H9 (cell line): ENCODE measurements at regions not wholly inside any gene's neighbourhood (a gene's known extent, or its start where the extent isn't known, plus 50 kb on each side); places are given as distances from the start of the nearest gene placed in this dataset.

ENCODE experiments used
- DNase-seq: peaks from one replicate; pipeline ENCODE4 v3.0.0-alpha.2; 2017
- H2AFZ ChIP-seq: one replicate; pipeline ENCODE4 v1.6.1; 2013; ENCODE audit warnings: mild to moderate bottlenecking, low read length, control low read depth, moderate library complexity
- H2AK5ac ChIP-seq: 2 replicates; pipeline ENCODE4 v1.6.1; 2013; ENCODE audit warnings: low read length, control low read depth, mixed read lengths; ENCODE audit not compliant: insufficient read length
- H2BK120ac ChIP-seq: one replicate; pipeline ENCODE4 v1.6.1; 2013; ENCODE audit warnings: low read depth, mild to moderate bottlenecking, low read length, control low read depth, inconsistent platforms; ENCODE audit not compliant: poor library complexity, severe bottlenecking
- H2BK12ac ChIP-seq: 2 replicates; pipeline ENCODE4 v1.6.1; 2013; ENCODE audit warnings: low read length, control low read depth, mixed read lengths, low read depth; ENCODE audit not compliant: insufficient read length
- H2BK15ac ChIP-seq: 2 replicates; pipeline ENCODE4 v1.6.1; 2013; ENCODE audit warnings: low read depth, low read length, control low read depth
- H2BK20ac ChIP-seq: one replicate; pipeline ENCODE4 v1.6.1; 2013; ENCODE audit warnings: low read depth, mild to moderate bottlenecking, low read length, control low read depth, inconsistent platforms; ENCODE audit not compliant: poor library complexity, severe bottlenecking
- H2BK5ac ChIP-seq: 2 replicates; pipeline ENCODE4 v1.6.1; 2013; ENCODE audit warnings: low read length, control low read depth, mixed read lengths; ENCODE audit not compliant: insufficient read length
- H3K14ac ChIP-seq: 2 replicates; pipeline ENCODE4 v1.6.1; 2013; ENCODE audit warnings: low read length, control low read depth; ENCODE audit not compliant: insufficient read depth
- H3K18ac ChIP-seq: 2 replicates; pipeline ENCODE4 v1.6.1; 2013; ENCODE audit warnings: low read depth, mild to moderate bottlenecking, mixed read lengths, low read length, control low read depth; ENCODE audit not compliant: insufficient read length
- H3K23ac ChIP-seq: 2 replicates; pipeline ENCODE4 v1.6.1; 2013; ENCODE audit warnings: low read length, control low read depth, mixed read lengths, low read depth; ENCODE audit not compliant: insufficient read length
- H3K23me2 ChIP-seq: 2 replicates; pipeline ENCODE4 v1.6.1; 2013; ENCODE audit warnings: low read depth, mild to moderate bottlenecking, mixed read lengths, low read length, control low read depth; ENCODE audit not compliant: insufficient read length, poor library complexity, severe bottlenecking
- H3K27ac ChIP-seq: 2 replicates; pipeline ENCODE4 v1.5.1; 2013; ENCODE audit warnings: low read length, control low read depth, mixed read lengths, low read depth; ENCODE audit not compliant: insufficient read length
- H3K27me3 ChIP-seq: 2 replicates; pipeline ENCODE4 v1.6.1; 2013; ENCODE audit warnings: low read length, control low read depth, inconsistent platforms; ENCODE audit not compliant: insufficient read depth
- H3K4ac ChIP-seq: 2 replicates; pipeline ENCODE4 v1.6.1; 2013; ENCODE audit warnings: low read depth, mild to moderate bottlenecking, control low read depth, inconsistent platforms, low read length, moderate library complexity
- H3K4me1 ChIP-seq: 2 replicates; pipeline ENCODE4 v1.6.1; 2013; ENCODE audit warnings: low read length, control low read depth, inconsistent platforms; ENCODE audit not compliant: insufficient read depth
- H3K4me2 ChIP-seq: 2 replicates; pipeline ENCODE4 v1.6.1; 2013; ENCODE audit warnings: low read length, control low read depth, mixed read lengths; ENCODE audit not compliant: insufficient read length, insufficient read depth
- H3K56ac ChIP-seq: 2 replicates; pipeline ENCODE4 v1.6.1; 2013; ENCODE audit warnings: low read depth, mild to moderate bottlenecking, mixed read lengths, low read length, control low read depth; ENCODE audit not compliant: insufficient read length
- H3K79me1 ChIP-seq: 2 replicates; pipeline ENCODE4 v1.6.1; 2013; ENCODE audit warnings: low read depth, mild to moderate bottlenecking, moderate library complexity, low read length, control low read depth, inconsistent platforms; ENCODE audit not compliant: insufficient read depth, poor library complexity, severe bottlenecking
- H3K79me2 ChIP-seq: 2 replicates; pipeline ENCODE4 v1.6.1; 2013; ENCODE audit warnings: low read length, control low read depth, inconsistent platforms; ENCODE audit not compliant: insufficient read depth
- H3K9ac ChIP-seq: 2 replicates; pipeline ENCODE4 v1.6.1; 2013; ENCODE audit warnings: low read length, control low read depth, mixed read lengths; ENCODE audit not compliant: insufficient read length; ENCODE audit errors: extremely low read depth
- H3K9me3 ChIP-seq: one replicate; pipeline ENCODE4 v1.6.1; 2013; ENCODE audit warnings: low read depth, low read length, inconsistent platforms; ENCODE audit not compliant: control insufficient read depth
- H3T11ph ChIP-seq: one replicate; pipeline ENCODE4 v1.6.1; 2013; ENCODE audit warnings: mild to moderate bottlenecking, low read length, control low read depth, inconsistent platforms
- H4K20me1 ChIP-seq: one replicate; pipeline ENCODE4 v1.6.1; 2013; ENCODE audit not compliant: control insufficient read depth, insufficient read length, insufficient read depth
- H4K5ac ChIP-seq: 2 replicates; pipeline ENCODE4 v1.6.1; 2013; ENCODE audit warnings: low read depth, mild to moderate bottlenecking, mixed read lengths, low read length, control low read depth; ENCODE audit not compliant: insufficient read length
- H4K8ac ChIP-seq: replicated peaks from 2 replicates; pipeline ENCODE4 v1.6.1; 2013; ENCODE audit warnings: low read length, control low read depth, mixed read lengths, low read depth; ENCODE audit not compliant: insufficient read length
- H4K91ac ChIP-seq: 2 replicates; pipeline ENCODE4 v1.6.1; 2013; ENCODE audit warnings: low read depth, mild to moderate bottlenecking, moderate library complexity, mixed read lengths, low read length, control low read depth; ENCODE audit not compliant: insufficient read length
- H3K27ac Mint-ChIP-seq, 3 experiments: 2 replicates in 2 of 3; 3 replicates in 1 of 3; pipeline ENCODE4 v1.8.0; 2020 to 2021; ENCODE audit warnings: mixed read lengths in 3 of 3, mild to moderate bottlenecking in 1 of 3, moderate library complexity in 1 of 3
- H3K27me3 Mint-ChIP-seq: 2 replicates; pipeline ENCODE4 v1.8.0; 2021; ENCODE audit warnings: low read depth, mild to moderate bottlenecking, moderate library complexity, mixed read lengths
- H3K36me3 Mint-ChIP-seq, 3 experiments: 2 replicates in 2 of 3; 3 replicates in 1 of 3; pipeline ENCODE4 v1.8.0; 2020 to 2021; ENCODE audit warnings: low read depth in 3 of 3, mixed read lengths in 3 of 3; ENCODE audit not compliant: insufficient read depth in 1 of 3
- H3K4me1 Mint-ChIP-seq, 2 experiments: 2 replicates each; pipeline ENCODE4 v1.8.0; 2020; ENCODE audit warnings: mixed read lengths in 2 of 2
- H3K4me3 Mint-ChIP-seq, 2 experiments: 2 replicates in 1 of 2; 3 replicates in 1 of 2; pipeline ENCODE4 v1.8.0; 2020 to 2021; ENCODE audit warnings: mild to moderate bottlenecking in 2 of 2, mixed read lengths in 2 of 2, moderate library complexity in 1 of 2
- H3K9me3 Mint-ChIP-seq, 2 experiments: 2 replicates in 1 of 2; 3 replicates in 1 of 2; pipeline ENCODE4 v1.8.0; 2020; ENCODE audit warnings: mild to moderate bottlenecking in 2 of 2, mixed read lengths in 2 of 2, moderate library complexity in 1 of 2
- WGBS: extraction: QIAGEN DNeasy Blood & Tissue Kit; methylation state at CpG from one replicate; pipeline ENCODE4 v1.1.7; 2013; ENCODE audit warnings: missing lambda C conversion rate, low lambda C conversion rate, mixed read lengths; ENCODE audit not compliant: insufficient read length; ENCODE audit errors: extremely low coverage; 5-methylcytosine and 5-hydroxymethylcytosine counted together
- TF ChIP-seq, protein P1 (sequence below): fragments of 200-600 bp; sonication (generic); conservative IDR thresholded peaks from 3 replicates; pipeline ENCODE4 v1.8.0; 2021; ENCODE audit warnings: antibody characterized with exemption, mild to moderate bottlenecking

DNA sequence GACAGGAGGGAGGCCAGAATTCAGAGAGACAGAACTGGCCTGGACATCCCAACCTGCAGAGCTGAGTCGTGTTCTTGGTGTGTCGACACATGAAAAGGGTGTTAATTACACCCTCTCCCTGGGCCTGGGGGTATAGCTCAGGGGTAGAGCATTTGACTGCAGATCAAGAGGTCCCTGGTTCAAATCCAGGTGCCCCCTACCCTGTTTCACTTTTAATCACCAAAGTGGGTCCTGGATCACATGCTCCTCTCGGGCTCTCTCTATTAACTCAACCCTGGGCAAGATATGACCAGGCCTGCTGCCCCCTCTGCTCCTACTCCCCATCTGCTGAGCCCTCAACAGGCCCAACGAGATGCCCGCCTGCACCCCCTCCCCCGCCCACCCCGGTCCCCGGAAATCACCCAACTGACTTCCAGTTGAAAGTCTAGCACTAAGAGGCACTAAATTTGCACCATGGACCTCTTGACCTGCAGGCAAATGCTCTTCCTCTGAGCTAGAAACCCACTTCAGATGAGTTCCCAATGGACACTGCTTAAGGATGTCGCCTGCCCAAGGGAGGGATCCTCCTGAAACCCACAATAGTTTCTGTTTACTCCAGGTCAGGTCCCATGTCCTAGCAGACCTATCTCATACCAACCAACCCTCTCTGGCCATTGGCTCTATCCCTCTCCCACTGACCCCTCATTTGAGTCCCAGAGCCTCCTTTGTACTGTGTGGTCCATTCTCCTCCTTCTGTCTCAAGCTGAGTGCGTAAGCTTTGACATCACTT lies 137.6 kb downstream of the ZNF467 start:
- Histone ChIP-seq H3K56ac (no peak overlapping the region), H3K4me2 (no peak overlapping the region), H3K79me1 (no peaks in the 10 kb centered on the region), H4K91ac (no peak overlapping the region), H3K18ac (no peak overlapping the region), H3T11ph (no peak overlapping the region), H4K5ac (no peak overlapping the region), H2AFZ (no peak overlapping the region), H3K4ac (no peak overlapping the region), H4K20me1 (no peaks in the 10 kb centered on the region), H2BK5ac (no peak overlapping the region), H2AK5ac (no peak overlapping the region), H2BK15ac (no peak overlapping the region), H3K23ac (no peak overlapping the region), H3K9me3 (no peaks in the 10 kb centered on the region), H3K9ac (no peak overlapping the region), H3K23me2 (no peaks in the 10 kb centered on the region), H3K27ac (no peak overlapping the region), H3K27me3 (0 out of 2 replicates have a peak, but pooled peaks cover 2% of the 10 kb centered on the region), H2BK12ac (no peak overlapping the region), H3K4me1 (no peaks in the 10 kb centered on the region; the same call in 1 of the 2 replicates), H4K8ac (no peak overlapping the region), H2BK120ac (no peak overlapping the region), H3K79me2 (no peaks in the 10 kb centered on the region), H3K14ac (no peak overlapping the region), H2BK20ac (no peak overlapping the region)
- Mint-ChIP-seq H3K27me3 (peaks cover 21% of the 10 kb centered on the region), H3K4me1 (no peaks in the 10 kb centered on the region), H3K9me3 (no peaks in the 10 kb centered on the region), H3K27ac (no peak overlapping the region), H3K4me3 (peak overlapping the region in 1 of 2 experiments; percentile 21; a peak in 2 of 5 replicates), H3K36me3 (no peaks in the 10 kb centered on the region)
- peak; percentile 92 for DNase-seq
- no CpG with 5 or more reads among the region's 10 CpGs for WGBS
- TF ChIP-seq, protein P1, sequence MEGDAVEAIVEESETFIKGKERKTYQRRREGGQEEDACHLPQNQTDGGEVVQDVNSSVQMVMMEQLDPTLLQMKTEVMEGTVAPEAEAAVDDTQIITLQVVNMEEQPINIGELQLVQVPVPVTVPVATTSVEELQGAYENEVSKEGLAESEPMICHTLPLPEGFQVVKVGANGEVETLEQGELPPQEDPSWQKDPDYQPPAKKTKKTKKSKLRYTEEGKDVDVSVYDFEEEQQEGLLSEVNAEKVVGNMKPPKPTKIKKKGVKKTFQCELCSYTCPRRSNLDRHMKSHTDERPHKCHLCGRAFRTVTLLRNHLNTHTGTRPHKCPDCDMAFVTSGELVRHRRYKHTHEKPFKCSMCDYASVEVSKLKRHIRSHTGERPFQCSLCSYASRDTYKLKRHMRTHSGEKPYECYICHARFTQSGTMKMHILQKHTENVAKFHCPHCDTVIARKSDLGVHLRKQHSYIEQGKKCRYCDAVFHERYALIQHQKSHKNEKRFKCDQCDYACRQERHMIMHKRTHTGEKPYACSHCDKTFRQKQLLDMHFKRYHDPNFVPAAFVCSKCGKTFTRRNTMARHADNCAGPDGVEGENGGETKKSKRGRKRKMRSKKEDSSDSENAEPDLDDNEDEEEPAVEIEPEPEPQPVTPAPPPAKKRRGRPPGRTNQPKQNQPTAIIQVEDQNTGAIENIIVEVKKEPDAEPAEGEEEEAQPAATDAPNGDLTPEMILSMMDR, result no peak
